Bronchial epithelial cell (primary cell): ENCODE measurements at regions not wholly inside any gene's neighbourhood (a gene's known extent, or its start where the extent isn't known, plus 50 kb on each side); places are given as distances from the start of the nearest gene placed in this dataset.
"Not testable (repeated sequence)": the region's sequence is repeated elsewhere in the genome, so short reads cannot be mapped to it uniquely, and the experiment has no call there.

Experiments used
- DNase-seq: peaks from one replicate; pipeline ENCODE4 v3.0.0-alpha.2; 2010; ENCODE audit warnings: low read depth
- FAIRE-seq: peaks from 2 replicates; lab custom pipeline; 2011; peaks lifted over from hg19 to GRCh38; lab: Jason Lieb, UNC
- H3K27me3 ChIP-seq: 2 replicates; pipeline ENCODE4 v1.5.1; 2011; ENCODE audit warnings: low read length; ENCODE audit not compliant: control insufficient read depth, insufficient read depth
- H3K36me3 ChIP-seq: 2 replicates; pipeline ENCODE4 v1.5.1; 2011; ENCODE audit warnings: low read length; ENCODE audit not compliant: control insufficient read depth, insufficient read depth
- H3K4me3 ChIP-seq: 2 replicates; pipeline ENCODE4 v1.5.1; 2011; ENCODE audit warnings: mild to moderate bottlenecking, low read depth, low read length, control low read depth
- TF ChIP-seq, protein P1 (sequence below): IDR thresholded peaks from 2 replicates; pipeline ENCODE4 v1.5.1; 2011; ENCODE audit warnings: mild to moderate bottlenecking, moderate library complexity, low read length, control low read depth, inconsistent platforms; ENCODE audit not compliant: insufficient read depth, severe bottlenecking

DNA sequence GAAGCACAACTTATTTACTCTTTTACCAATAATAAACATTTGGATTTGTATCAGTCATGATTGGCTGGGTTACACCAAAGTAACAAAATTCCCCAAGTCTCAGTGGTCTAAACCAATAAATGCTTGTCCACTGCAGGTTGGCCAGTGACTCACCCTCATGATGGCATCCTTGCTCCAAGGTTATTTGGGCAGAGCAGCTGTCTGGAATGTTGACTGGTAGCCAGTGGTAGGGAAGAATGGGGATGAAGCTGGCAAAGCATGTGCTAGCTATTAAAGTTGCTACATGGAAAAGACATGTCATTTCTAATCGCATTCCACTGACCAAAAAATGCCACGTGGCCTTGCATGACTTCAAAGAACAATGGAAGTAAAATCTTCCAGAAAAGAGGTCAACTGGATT is 1168.7 kb upstream of the CELF2 start:
- no peak for FAIRE-seq
- Histone ChIP-seq H3K36me3 (no peaks in the 10 kb centered on the region), H3K27me3 (no peaks in the 10 kb centered on the region), H3K4me3 (no peak overlapping the region)
- DNase-seq, result peak; percentile 69
- TF ChIP-seq, protein P1, sequence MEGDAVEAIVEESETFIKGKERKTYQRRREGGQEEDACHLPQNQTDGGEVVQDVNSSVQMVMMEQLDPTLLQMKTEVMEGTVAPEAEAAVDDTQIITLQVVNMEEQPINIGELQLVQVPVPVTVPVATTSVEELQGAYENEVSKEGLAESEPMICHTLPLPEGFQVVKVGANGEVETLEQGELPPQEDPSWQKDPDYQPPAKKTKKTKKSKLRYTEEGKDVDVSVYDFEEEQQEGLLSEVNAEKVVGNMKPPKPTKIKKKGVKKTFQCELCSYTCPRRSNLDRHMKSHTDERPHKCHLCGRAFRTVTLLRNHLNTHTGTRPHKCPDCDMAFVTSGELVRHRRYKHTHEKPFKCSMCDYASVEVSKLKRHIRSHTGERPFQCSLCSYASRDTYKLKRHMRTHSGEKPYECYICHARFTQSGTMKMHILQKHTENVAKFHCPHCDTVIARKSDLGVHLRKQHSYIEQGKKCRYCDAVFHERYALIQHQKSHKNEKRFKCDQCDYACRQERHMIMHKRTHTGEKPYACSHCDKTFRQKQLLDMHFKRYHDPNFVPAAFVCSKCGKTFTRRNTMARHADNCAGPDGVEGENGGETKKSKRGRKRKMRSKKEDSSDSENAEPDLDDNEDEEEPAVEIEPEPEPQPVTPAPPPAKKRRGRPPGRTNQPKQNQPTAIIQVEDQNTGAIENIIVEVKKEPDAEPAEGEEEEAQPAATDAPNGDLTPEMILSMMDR, result no peak

DNA sequence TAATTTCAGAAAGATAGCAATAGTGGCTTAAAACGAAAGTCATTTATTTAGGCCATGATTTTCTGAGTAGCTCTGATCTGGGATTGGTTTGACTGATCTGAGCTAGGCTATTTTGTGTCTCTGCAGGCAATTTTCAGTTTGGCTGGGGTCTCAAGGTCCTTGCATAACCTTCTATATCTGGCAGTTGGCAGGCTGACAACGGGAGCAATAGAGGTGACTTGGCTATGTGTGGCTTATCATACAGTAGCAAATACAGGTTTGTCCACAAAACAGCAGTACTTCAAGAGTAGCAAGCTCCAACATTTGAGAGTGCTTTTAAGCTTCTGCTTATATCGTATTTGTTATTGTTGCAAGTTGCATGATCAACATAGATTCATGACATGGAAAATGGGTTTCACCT is 1167.3 kb upstream of the CELF2 start:
- FAIRE-seq, result no peak
- no peak overlapping the region for H3K4me3 ChIP-seq
- no peaks in the 10 kb centered on the region for H3K27me3 ChIP-seq
- TF ChIP-seq, protein P1, result no peak
- no peaks in the 10 kb centered on the region for H3K36me3 ChIP-seq
- DNase-seq, result no peak

DNA sequence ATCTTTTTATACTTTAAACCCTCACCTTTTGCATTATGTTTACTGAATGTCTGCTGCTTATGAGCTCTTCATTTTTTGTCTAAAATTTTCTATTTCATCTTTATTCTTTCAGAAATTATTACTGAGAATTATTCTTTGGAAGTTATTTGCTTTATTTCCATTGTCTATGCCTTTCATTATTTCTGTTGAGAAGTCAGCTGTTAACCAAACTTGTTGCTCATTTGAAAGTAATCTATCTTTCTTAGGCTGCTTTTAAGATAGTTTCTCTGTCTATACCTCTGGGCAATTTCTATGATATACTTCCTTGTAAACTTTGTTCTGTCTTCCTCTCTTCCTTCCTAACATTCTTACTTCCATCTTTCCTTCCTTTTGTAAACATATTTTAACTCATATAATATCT is 1165.9 kb upstream of the CELF2 start:
- TF ChIP-seq, protein P1, result no peak
- H3K36me3 ChIP-seq, result no peaks in the 10 kb centered on the region

DNA sequence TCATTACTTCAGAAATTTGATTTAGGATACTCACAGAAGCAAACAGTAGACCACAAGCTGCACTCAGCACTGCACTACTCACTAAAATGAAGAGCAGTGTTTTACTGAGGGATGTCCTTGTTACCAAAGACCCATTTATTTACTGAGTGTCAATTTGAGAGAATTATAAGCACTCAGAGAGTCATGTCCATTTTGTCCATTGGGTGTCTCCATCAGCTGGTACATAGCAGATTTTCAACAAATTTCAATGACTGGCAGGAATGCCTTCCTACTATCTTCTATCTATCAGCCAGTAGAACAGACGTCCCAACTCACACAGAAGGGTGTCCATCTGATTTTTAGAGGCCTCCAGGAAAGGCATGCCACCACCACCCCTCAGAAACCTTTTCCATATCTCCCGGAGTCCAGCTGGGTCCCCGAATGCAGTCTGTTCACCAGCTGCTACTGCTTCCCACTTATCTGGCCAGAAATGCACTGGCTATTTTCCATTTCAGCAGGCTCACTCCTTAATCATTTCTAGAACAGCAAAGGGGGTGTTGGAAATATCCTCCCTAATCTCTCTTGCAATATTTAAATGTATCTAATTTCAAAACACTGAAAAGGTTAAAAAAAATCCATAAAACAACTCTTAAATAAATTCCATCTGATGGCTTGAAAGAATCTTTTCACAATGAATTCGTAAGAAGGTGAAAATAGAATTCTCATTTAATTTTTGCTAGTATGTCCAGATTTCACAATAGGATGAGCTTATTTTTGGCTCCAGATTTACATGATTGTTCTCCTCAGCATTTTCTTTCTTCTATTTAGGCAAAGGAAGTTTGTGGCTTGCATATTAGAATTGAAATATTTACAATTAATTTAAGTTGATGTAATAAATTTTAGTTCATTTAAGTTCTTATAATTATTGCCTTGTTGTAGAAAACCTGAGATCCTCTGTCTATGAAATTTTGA is 1164.0 kb upstream of the CELF2 start:
- DNase-seq (no peak), FAIRE-seq (no peak)
- Histone ChIP-seq H3K4me3 (no peak overlapping the region), H3K36me3 (no peaks in the 10 kb centered on the region), H3K27me3 (no peaks in the 10 kb centered on the region)
- TF ChIP-seq, protein P1, result no peak

More for the DNA sequence above, 1165.9 kb upstream of the CELF2 start:
- FAIRE-seq (no peak), DNase-seq (no peak)
- no peak overlapping the region for H3K4me3 ChIP-seq
- H3K27me3 ChIP-seq, result no peaks in the 10 kb centered on the region

DNA sequence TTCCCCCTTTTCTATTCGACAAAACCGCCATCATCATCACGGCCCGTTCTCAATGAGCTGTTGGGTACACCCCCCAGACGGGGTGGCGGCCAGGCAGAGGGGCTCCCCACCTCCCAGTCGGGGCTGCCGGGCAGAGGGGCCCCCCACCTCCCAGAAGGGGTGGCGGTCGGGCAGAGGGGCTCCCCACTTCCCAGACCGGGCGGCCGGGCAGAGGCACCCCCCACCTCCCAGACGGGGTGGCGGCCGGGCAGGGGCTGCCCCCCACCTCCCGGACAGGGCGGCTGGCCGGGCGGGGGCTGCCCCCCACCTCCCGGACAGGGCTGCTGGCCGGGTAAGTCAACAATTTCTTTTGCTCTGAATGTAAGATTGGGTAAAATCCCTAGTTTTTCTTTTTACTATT is 1162.2 kb upstream of the CELF2 start:
- H3K27me3 ChIP-seq, FAIRE-seq, H3K36me3 ChIP-seq, DNase-seq, H3K4me3 ChIP-seq: not testable (repeated sequence)

DNA sequence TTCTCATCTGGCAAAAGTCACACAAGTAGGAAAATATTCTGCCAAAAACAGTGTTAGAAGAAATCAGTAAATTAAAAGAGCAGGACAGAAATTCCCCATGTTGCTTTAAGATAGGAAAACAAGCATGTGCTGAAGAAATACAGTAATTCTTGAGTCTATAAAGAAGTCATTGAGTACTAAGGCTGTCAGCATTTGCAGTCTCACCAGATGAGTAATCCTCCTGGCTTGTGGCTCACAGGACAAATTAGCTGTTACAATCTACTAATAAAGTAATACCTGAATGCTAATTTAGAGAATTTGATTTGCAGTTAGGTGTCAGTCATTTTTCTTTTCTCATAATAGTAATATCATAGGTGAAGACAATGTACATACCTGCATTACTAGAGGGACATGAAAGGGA is 1158.9 kb upstream of the CELF2 start:
- Histone ChIP-seq H3K4me3 (no peak overlapping the region), H3K27me3 (no peaks in the 10 kb centered on the region), H3K36me3 (no peaks in the 10 kb centered on the region)
- FAIRE-seq (no peak), DNase-seq (peak; percentile 51)
- TF ChIP-seq, protein P1, result no peak
